ENCODE measurements at regions not wholly inside any gene's neighbourhood (a gene's known extent, or its start where the extent isn't known, plus 50 kb on each side); places are given as distances from the start of the nearest gene placed in this dataset.

GRCh38 chr7:125661677-125662076 is 732.1 kb upstream of the POT1 start:
- TF ChIP-seq EZH2phosphoT487 (IDR thresholded peaks at IDR 0.05; ENCODE audit: insufficient read depth, low read depth), result no peak
- Histone ChIP-seq H3K27me3 (replicated peaks; ENCODE audit: insufficient read depth) (no peaks in the 10 kb centered on the region), H3K4me1 (ENCODE audit: insufficient read depth) (no peaks in the 10 kb centered on the region), H3K36me3 (ENCODE audit: low read depth) (no peaks in the 10 kb centered on the region), H4K20me1 (ENCODE audit: insufficient read depth) (no peaks in the 10 kb centered on the region), H3K9me3 (ENCODE audit: low read depth) (no peaks in the 10 kb centered on the region), H3K79me2 (ENCODE audit: insufficient read depth) (no peaks in the 10 kb centered on the region), H3K27ac (no peak overlapping the region), H3K4me3 (no peak overlapping the region), H3K9me2 (ENCODE audit: insufficient read depth) (no peaks in the 10 kb centered on the region), H3F3A (ENCODE audit: insufficient read depth) (no peaks in the 10 kb centered on the region), H2AFZ (no peak overlapping the region), H3K9ac (no peak overlapping the region), H3K4me2 (ENCODE audit: unreplicated experiment) (no peak overlapping the region)
- DNase-seq, result no peak
- in situ Hi-C loops (cut with MboI), result no loop called here
- 10 to 19% methylated on average over 3 of the region's 3 CpGs for WGBS, 2 experiments (ENCODE audit: low coverage in 1 of 2, low lambda C conversion rate in 2 of 2, missing lambda C conversion rate in 2 of 2)

DNA sequence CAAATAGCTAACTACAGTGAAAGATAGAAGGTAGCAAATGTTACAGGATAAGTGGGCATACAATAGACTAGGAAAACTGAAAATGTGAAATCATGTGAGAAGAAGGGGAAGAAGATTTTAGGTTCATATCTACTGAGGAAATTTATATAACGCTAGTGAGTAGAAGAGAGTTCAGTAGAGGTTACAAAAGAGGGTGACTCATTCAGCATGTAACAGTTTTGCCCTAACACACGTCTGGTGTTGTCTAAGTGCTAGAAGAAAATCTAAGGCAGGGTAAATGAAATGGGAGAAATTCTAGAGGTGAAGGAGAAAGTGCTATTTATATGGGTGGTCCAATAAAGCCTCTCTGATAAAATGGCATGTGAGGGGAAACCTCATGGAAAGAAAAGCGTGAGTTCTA is 731.4 kb upstream of the POT1 start:
- in situ Hi-C loops (cut with MboI), result no loop called here
- no peak overlapping the region for H3K4me3 ChIP-seq
- no peaks in the 10 kb centered on the region for H3K79me2 ChIP-seq (ENCODE audit: insufficient read depth)

DNA sequence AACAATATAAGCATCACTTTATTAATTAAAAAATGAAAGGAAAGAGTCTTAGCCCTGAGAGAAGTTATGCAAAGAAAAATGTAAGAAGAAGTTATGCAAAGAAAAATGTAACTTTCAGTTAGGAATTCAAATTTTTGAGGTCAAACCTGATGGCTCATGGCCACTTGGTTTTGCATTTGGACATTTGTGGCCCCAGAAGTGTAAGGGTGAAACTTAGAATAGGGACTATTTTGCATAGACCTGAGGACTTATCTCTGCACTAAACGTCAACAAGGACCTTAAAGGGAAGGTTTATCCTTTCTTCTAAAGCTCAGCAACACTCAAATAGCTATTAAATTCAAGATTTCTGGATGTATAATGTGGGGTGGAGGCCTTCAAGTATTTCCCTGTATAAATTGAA is 724.5 kb upstream of the POT1 start:
- no peaks in the 10 kb centered on the region for H3F3A ChIP-seq (ENCODE audit: insufficient read depth)
- H3K27me3 ChIP-seq (replicated peaks; ENCODE audit: insufficient read depth), result no peaks in the 10 kb centered on the region
- in situ Hi-C loops (cut with MboI), result no loop called here
- H3K36me3 ChIP-seq (ENCODE audit: low read depth), result no peaks in the 10 kb centered on the region
- H4K20me1 ChIP-seq (ENCODE audit: insufficient read depth), result no peaks in the 10 kb centered on the region
- 10 to 12% methylated on average over 1 of the region's 1 CpG for WGBS, 2 experiments (ENCODE audit: low coverage in 1 of 2, low lambda C conversion rate in 2 of 2, missing lambda C conversion rate in 2 of 2)
- no peak for DNase-seq
- H3K4me2 ChIP-seq (ENCODE audit: unreplicated experiment), result no peak overlapping the region
- no peaks in the 10 kb centered on the region for H3K9me2 ChIP-seq (ENCODE audit: insufficient read depth)
- H3K27ac ChIP-seq, result no peak overlapping the region
- no peaks in the 10 kb centered on the region for H3K4me1 ChIP-seq (ENCODE audit: insufficient read depth)
- no peak overlapping the region for H3K4me3 ChIP-seq
- no peaks in the 10 kb centered on the region for H3K9me3 ChIP-seq (ENCODE audit: low read depth)
- no peaks in the 10 kb centered on the region for H3K79me2 ChIP-seq (ENCODE audit: insufficient read depth)
- no peak overlapping the region for H2AFZ ChIP-seq
- TF ChIP-seq EZH2phosphoT487 (IDR thresholded peaks at IDR 0.05; ENCODE audit: insufficient read depth, low read depth) (no peak), EZH2 (IDR thresholded peaks at IDR 0.05; ENCODE audit: insufficient read depth, poor library complexity, severe bottlenecking) (no peak)
- no peak overlapping the region for H3K9ac ChIP-seq

More for the DNA sequence above, 731.4 kb upstream of the POT1 start:
- Histone ChIP-seq H2AFZ (no peak overlapping the region), H3K27ac (no peak overlapping the region), H4K20me1 (ENCODE audit: insufficient read depth) (no peaks in the 10 kb centered on the region), H3K36me3 (ENCODE audit: low read depth) (no peaks in the 10 kb centered on the region), H3K9me3 (ENCODE audit: low read depth) (no peaks in the 10 kb centered on the region), H3K4me1 (ENCODE audit: insufficient read depth) (no peaks in the 10 kb centered on the region), H3K9me2 (ENCODE audit: insufficient read depth) (no peaks in the 10 kb centered on the region), H3F3A (ENCODE audit: insufficient read depth) (no peaks in the 10 kb centered on the region), H3K27me3 (replicated peaks; ENCODE audit: insufficient read depth) (no peaks in the 10 kb centered on the region), H3K9ac (no peak overlapping the region), H3K4me2 (ENCODE audit: unreplicated experiment) (no peak overlapping the region)
- no peak for DNase-seq
- TF ChIP-seq EZH2phosphoT487 (IDR thresholded peaks at IDR 0.05; ENCODE audit: insufficient read depth, low read depth), result no peak
- no peak for TF ChIP-seq EZH2 (IDR thresholded peaks at IDR 0.05; ENCODE audit: insufficient read depth, poor library complexity, severe bottlenecking)
- 11 to 17% methylated on average over 3 of the region's 3 CpGs for WGBS, 2 experiments (ENCODE audit: low coverage in 1 of 2, low lambda C conversion rate in 2 of 2, missing lambda C conversion rate in 2 of 2)

DNA sequence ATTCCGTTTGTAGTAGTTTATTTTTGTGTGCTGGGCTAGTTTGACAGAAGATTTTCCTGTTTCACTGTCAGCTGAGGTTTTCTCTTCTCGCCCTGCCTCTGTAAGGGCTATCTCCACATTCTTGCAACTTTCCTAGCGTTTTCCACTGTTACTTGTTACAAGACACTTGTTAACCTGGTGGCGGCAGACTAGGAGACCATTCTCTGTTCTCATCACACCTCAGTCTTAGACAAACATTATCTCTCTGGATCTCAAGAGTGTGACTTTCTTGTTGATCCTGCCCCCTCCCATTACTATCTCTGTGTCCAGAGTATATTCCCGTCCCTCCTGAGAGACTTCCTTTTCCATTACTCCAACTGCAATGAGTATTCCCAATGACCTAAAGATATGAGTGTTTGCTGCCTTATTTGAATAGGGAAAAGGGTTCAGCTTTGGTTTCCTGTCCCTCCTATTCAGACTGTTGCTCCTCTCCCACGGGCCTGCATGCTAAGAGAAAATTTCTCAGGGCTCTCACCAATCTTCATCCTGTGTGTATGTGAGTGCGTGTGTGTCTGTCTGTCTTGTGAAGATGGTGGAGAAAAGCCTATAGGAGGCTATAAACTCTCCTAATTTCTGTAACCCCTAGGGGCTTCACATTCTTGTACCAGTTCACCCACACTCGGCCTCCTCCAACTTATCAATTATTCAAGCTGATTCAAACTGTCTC is 722.4 kb upstream of the POT1 start:
- Histone ChIP-seq H3K4me1 (ENCODE audit: insufficient read depth) (no peaks in the 10 kb centered on the region), H3K79me2 (ENCODE audit: insufficient read depth) (no peaks in the 10 kb centered on the region), H3K4me2 (ENCODE audit: unreplicated experiment) (no peak overlapping the region), H3K9me2 (ENCODE audit: insufficient read depth) (no peaks in the 10 kb centered on the region), H4K20me1 (ENCODE audit: insufficient read depth) (no peaks in the 10 kb centered on the region; the same call in 1 of the 2 replicates), H3K4me3 (no peak overlapping the region), H3K36me3 (ENCODE audit: low read depth) (no peaks in the 10 kb centered on the region), H2AFZ (no peak overlapping the region), H3K27ac (no peak overlapping the region), H3K9me3 (ENCODE audit: low read depth) (no peaks in the 10 kb centered on the region), H3F3A (ENCODE audit: insufficient read depth) (no peaks in the 10 kb centered on the region), H3K27me3 (replicated peaks; ENCODE audit: insufficient read depth) (no peaks in the 10 kb centered on the region), H3K9ac (no peak overlapping the region)
- 12 to 21% methylated on average over 8 of the region's 8 CpGs for WGBS, 2 experiments (ENCODE audit: low coverage in 1 of 2, low lambda C conversion rate in 2 of 2, missing lambda C conversion rate in 2 of 2)
- in situ Hi-C loops (cut with MboI), result no loop called here
- TF ChIP-seq EZH2phosphoT487 (IDR thresholded peaks at IDR 0.05; ENCODE audit: insufficient read depth, low read depth) (no peak), EZH2 (IDR thresholded peaks at IDR 0.05; ENCODE audit: insufficient read depth, poor library complexity, severe bottlenecking) (no peak)
- no peak for DNase-seq
